OCI-LY7 (cell line): ENCODE measurements at regions not wholly inside any gene's neighbourhood (a gene's known extent, or its start where the extent isn't known, plus 50 kb on each side); places are given as distances from the start of the nearest gene placed in this dataset.
"Not testable (repeated sequence)": the region's sequence is repeated elsewhere in the genome, so short reads cannot be mapped to it uniquely, and the experiment has no call there.

Experiments used
- BruUV-seq: library from RNA; stranded (reverse); fragments of 400-500 nt; replicated peaks from 2 replicates; lab custom pipeline; 2021; lab: Mats Ljungman, UMichigan
- CTCF ChIA-PET: fragments of 300-600 bp; sonication (Branson Sonifier 250); formaldehyde crosslinking; loops from one replicate; lab custom pipeline; 2022; ENCODE audit warnings: antibody characterized with exemption; ENCODE audit not compliant: unreplicated experiment; lab: Charles Lee
- POLR2A ChIA-PET: fragments of 300-600 bp; sonication (Branson Sonifier 250); formaldehyde crosslinking; loops from one replicate; lab custom pipeline; 2022; ENCODE audit warnings: antibody characterized with exemption; lab: Charles Lee
- DNase-seq: peaks from one replicate; pipeline ENCODE4 v3.0.0-alpha.2; 2015; ENCODE audit warnings: low spot score
- H2AFZ ChIP-seq: fragments of 200-600 bp; sonication (generic), shearing (Covaris generic); 2 replicates; pipeline ENCODE4 v1.6.1; 2014; ENCODE audit warnings: mild to moderate bottlenecking, antibody characterized with exemption, low read length, moderate library complexity
- H3K27ac ChIP-seq: fragments of 200-600 bp; sonication (generic); 2 replicates; pipeline ENCODE4 v1.5.1; 2014; ENCODE audit warnings: mixed run types, low read depth, mild to moderate bottlenecking, moderate library complexity, low read length, inconsistent platforms; ENCODE audit not compliant: poor library complexity, severe bottlenecking
- H3K36me3 ChIP-seq: fragments of 200-600 bp; sonication (generic); 2 replicates; pipeline ENCODE4 v1.6.1; 2014; ENCODE audit warnings: mild to moderate bottlenecking, antibody characterized with exemption, low read length, moderate library complexity, mixed read lengths; ENCODE audit not compliant: insufficient read depth
- H3K4me1 ChIP-seq: fragments of 200-600 bp; sonication (generic); 2 replicates; pipeline ENCODE4 v1.5.1; 2014; ENCODE audit warnings: mild to moderate bottlenecking, low read length; ENCODE audit not compliant: insufficient read depth, poor library complexity, severe bottlenecking
- H3K4me2 ChIP-seq: fragments of 200-600 bp; sonication (generic); 2 replicates; pipeline ENCODE4 v1.6.1; 2014; ENCODE audit warnings: mild to moderate bottlenecking, low read length
- H3K4me3 ChIP-seq: fragments of 200-600 bp; sonication (generic); 2 replicates; pipeline ENCODE4 v1.5.1; 2014; ENCODE audit warnings: mild to moderate bottlenecking, low read depth, low read length; ENCODE audit not compliant: poor library complexity, severe bottlenecking
- H3K79me2 ChIP-seq: fragments of 200-600 bp; sonication (generic); 2 replicates; pipeline ENCODE4 v1.6.1; 2016; ENCODE audit warnings: low read depth, mild to moderate bottlenecking, low read length, moderate library complexity, mixed read lengths; ENCODE audit not compliant: insufficient read depth
- H3K9me2 ChIP-seq: fragments of 200-600 bp; sonication (generic); 2 replicates; pipeline ENCODE4 v1.6.1; 2016; ENCODE audit warnings: mild to moderate bottlenecking, low read length, mixed read lengths; ENCODE audit not compliant: insufficient read depth
- H3K9me3 ChIP-seq: fragments of 200-600 bp; sonication (generic); 2 replicates; pipeline ENCODE4 v1.6.1; 2014; ENCODE audit warnings: mild to moderate bottlenecking, mixed run types, low read length, mixed read lengths
- H4K20me1 ChIP-seq: fragments of 200-600 bp; sonication (generic); 2 replicates; pipeline ENCODE4 v1.6.1; 2014; ENCODE audit warnings: mild to moderate bottlenecking, antibody characterized with exemption, low read length, moderate library complexity, mixed read lengths; ENCODE audit not compliant: insufficient read depth
- intact Hi-C: fragments of 100-400 bp; cut with micrococcal nuclease; formaldehyde crosslinking; loops from one replicate; pipeline ENCODE4 v1.10.0; 2022; ENCODE audit not compliant: unreplicated experiment

- H3K9me2 ChIP-seq, DNase-seq, H3K27ac ChIP-seq, BruUV-seq, H3K4me1 ChIP-seq, POLR2A ChIA-PET, intact Hi-C loops, CTCF ChIA-PET, H4K20me1 ChIP-seq, H3K36me3 ChIP-seq, H3K4me3 ChIP-seq, H3K9me3 ChIP-seq, H3K4me2 ChIP-seq, H3K79me2 ChIP-seq, H2AFZ ChIP-seq: not testable (repeated sequence)
Observed at GRCh38 chr13:52301810-52302400, 104.1 kb downstream of the THSD1 start.

GRCh38 chr13:52298079-52298661 lies 107.8 kb downstream of the THSD1 start:
- H3K4me1 ChIP-seq, H3K79me2 ChIP-seq, BruUV-seq, POLR2A ChIA-PET, H4K20me1 ChIP-seq, CTCF ChIA-PET, DNase-seq, H3K36me3 ChIP-seq, H3K9me3 ChIP-seq, H2AFZ ChIP-seq, H3K9me2 ChIP-seq, H3K4me2 ChIP-seq, H3K4me3 ChIP-seq, intact Hi-C loops, H3K27ac ChIP-seq: not testable (repeated sequence)

GRCh38 chr13:52288891-52289290 lies 117.1 kb downstream of the THSD1 start:
- CTCF ChIA-PET, H3K27ac ChIP-seq, BruUV-seq, H3K79me2 ChIP-seq, H3K9me2 ChIP-seq, H3K36me3 ChIP-seq, H3K9me3 ChIP-seq, H3K4me1 ChIP-seq, H3K4me3 ChIP-seq, DNase-seq, intact Hi-C loops, H3K4me2 ChIP-seq, H4K20me1 ChIP-seq, H2AFZ ChIP-seq, POLR2A ChIA-PET: not testable (repeated sequence)

GRCh38 chr13:52281387-52281786 lies 122.0 kb upstream of the NEK3 start:
- H3K9me3 ChIP-seq, H3K4me2 ChIP-seq, H2AFZ ChIP-seq, DNase-seq, H3K27ac ChIP-seq, H3K79me2 ChIP-seq, H3K9me2 ChIP-seq, BruUV-seq, H3K36me3 ChIP-seq, H3K4me1 ChIP-seq, intact Hi-C loops, CTCF ChIA-PET, H3K4me3 ChIP-seq, H4K20me1 ChIP-seq, POLR2A ChIA-PET: not testable (repeated sequence)

- H2AFZ ChIP-seq, CTCF ChIA-PET, BruUV-seq, H3K36me3 ChIP-seq, H4K20me1 ChIP-seq, H3K4me3 ChIP-seq, POLR2A ChIA-PET, H3K9me3 ChIP-seq, H3K27ac ChIP-seq, DNase-seq, H3K4me1 ChIP-seq, intact Hi-C loops, H3K9me2 ChIP-seq, H3K4me2 ChIP-seq, H3K79me2 ChIP-seq: not testable (repeated sequence)
Observed at GRCh38 chr13:52279408-52279807, 120.0 kb upstream of the NEK3 start.

GRCh38 chr13:52254299-52254698 lies 94.9 kb upstream of the NEK3 start:
- intact Hi-C loops, BruUV-seq, H3K27ac ChIP-seq, H3K4me3 ChIP-seq, H3K9me3 ChIP-seq, H3K4me2 ChIP-seq, H3K79me2 ChIP-seq, CTCF ChIA-PET, H3K9me2 ChIP-seq, POLR2A ChIA-PET, H2AFZ ChIP-seq, DNase-seq, H3K4me1 ChIP-seq, H4K20me1 ChIP-seq, H3K36me3 ChIP-seq: not testable (repeated sequence)
